T-helper 2 cell (primary cell): ENCODE measurements at regions not wholly inside any gene's neighbourhood (a gene's known extent, or its start where the extent isn't known, plus 50 kb on each side); places are given as distances from the start of the nearest gene placed in this dataset.
"Not testable (repeated sequence)": the region's sequence is repeated elsewhere in the genome, so short reads cannot be mapped to it uniquely, and the experiment has no call there.

ENCODE experiments used
- DNase-seq, 5 experiments: peaks; one replicate each; pipeline versions ENCODE4 v3.0.0 to v3.0.0-alpha.2; 2012 to 2022

DNA sequence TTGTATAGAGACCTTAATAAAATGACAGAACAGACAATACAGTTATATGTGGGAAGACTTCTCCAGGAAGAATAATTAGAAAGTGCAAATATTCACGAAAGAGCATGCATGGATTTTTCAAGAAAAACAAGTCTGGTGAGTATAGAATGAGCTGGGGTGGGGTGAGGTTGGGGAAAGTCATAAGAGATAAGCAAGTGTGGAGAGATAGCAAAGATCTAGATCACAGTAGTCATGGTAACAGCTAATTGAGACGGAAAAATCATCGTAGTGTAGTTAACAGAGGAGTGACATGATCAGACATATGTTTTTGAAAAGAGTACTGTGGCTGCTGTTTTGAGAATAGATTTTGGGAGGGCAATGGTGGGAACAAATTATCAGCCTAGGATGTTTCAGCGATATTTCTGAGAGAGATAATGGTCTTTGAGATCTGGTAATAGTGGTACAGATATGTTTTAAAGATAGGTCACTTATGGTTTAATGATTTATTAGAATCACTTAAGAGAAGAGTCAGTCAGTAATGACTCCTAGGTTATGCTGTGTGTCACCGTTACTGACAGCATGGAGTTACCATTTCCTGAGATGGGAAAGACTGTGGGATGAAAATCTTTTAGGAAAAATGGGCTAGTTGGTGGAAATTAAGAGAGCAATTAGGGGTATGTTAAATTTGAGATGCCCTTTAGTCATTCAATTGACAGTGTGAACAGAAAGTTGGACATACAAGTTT, 248.5 kb upstream of the SLC8A1 start:
- DNase-seq = no peak

DNA sequence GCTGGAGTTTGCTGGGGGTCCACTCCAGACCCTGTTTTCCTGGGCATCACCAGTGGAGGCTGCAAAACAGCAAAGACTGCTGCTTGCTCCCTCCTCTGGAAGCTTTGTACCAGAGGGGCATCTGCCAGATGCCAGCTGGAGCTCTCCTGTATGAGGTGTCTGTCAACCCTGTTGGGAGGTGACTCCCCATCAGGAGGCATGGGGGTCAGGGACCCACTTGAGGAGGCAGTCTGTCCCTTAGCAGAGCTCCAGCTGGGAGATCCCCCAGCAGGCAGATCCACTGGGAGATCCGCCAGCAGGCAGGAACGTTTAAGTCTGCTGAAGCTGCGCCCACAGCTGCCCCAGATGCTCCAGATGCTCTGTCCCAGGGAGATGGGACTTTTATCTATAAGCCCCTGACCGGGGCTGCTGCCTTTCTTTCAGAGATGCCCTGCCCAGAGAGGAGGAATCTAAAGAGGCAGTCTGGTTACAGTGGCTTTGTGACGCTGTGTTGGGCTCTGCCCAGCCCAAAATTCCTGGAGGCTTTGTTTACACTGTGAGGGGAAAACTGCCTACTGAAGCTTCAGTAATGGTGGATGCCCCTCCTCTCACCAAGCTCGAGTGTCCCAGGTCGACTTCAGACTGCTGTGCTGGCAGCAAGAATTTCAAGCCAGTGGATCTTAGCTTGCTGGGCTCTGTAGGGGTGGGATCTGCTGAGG, 260.5 kb upstream of the SLC8A1 start:
- DNase-seq = not testable (repeated sequence)

DNA sequence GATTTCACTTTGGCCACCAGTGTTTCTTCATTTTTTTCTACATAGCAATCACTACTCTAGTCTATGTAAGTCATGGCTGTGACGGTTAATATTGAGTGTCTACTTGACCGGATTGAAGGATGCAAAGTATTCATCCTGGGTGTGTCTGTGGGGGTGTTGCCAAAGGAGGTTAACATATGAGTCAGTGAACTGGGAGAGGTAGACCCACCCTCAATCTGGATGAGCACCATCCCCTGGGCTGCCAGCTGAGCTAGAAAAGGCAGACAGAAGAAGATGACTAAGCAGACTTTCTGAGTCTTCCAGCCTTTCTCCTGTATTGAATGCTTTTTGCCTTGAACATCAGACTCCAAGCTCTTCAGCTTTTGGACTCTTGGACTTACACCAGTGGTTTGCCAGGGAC, 265.0 kb upstream of the SLC8A1 start:
- no peak for DNase-seq

DNA sequence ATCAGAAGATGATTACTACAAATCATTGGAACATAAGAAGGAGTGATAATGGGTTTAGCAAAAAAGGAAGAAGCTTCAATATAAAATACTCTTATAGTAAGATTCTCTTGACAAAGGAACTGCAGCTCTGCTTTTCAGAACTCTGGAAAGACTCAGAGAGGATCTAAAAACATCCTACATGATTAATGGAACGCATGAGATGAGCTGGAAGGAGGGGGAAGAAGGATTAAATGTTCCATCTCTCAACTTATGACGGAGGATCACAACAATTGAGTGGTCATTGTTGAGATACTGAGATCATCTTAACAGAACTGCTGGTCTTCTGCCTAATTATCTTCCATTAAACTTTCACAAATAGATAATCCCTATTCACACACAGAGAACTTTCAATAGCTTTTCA, 267.5 kb upstream of the SLC8A1 start:
- DNase-seq = no peak

DNA sequence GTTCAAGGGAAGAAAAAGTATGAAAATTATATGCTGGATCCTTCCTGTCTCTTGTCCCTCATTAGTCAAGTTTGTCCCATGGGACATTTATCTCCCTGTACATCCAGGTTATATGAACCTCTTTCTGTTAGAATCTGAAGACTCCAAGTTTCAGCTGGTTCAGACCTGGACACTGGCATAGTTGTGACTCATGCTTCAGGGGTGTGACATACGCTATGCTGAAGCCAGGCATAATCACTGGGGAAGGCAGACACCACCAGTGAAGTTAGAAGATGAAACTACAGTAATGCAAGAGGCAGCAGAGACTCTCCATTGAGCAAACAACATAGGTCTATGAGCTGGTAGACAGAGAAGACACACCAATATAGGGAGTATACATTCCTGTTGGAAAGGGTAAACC, 269.7 kb upstream of the SLC8A1 start:
- DNase-seq = no peak

DNA sequence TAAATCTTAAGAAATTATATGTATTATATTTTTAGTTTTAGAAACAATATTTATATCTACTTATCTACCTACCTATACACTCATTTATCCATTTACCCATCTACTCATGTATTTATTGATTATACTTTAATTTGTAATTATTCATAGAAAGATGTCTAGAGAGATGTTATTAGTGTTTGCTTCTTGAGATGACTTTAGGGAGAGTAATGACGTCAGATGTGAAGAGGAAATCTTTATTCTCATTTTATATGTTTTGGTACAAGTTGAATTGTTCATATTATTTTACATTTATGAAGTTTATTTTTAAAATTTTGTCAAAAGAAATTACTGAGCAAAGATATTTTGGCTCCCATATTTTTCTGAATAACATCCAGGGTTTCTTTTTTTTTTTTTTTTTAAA, 271.3 kb upstream of the SLC8A1 start:
- DNase-seq = no peak

DNA sequence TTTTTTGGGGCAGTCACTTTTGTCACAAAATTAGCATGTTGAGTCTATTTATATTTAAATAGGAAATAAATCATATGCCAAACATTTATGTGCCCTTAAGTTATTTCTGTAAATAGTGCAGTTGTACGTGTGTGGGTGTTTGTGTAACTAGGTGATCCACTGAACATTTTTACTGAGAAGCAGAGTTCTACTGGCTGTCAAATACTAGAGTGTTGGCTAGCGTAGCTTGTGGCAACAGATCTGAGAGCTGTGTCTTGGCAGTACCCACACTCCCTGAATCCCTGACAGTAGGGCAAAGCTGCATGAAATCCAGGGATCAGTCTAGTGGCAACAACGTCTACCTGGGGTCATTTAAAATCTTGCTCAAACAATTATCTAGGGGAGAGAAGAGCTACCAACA, 273.1 kb upstream of the SLC8A1 start:
- DNase-seq = no peak

DNA sequence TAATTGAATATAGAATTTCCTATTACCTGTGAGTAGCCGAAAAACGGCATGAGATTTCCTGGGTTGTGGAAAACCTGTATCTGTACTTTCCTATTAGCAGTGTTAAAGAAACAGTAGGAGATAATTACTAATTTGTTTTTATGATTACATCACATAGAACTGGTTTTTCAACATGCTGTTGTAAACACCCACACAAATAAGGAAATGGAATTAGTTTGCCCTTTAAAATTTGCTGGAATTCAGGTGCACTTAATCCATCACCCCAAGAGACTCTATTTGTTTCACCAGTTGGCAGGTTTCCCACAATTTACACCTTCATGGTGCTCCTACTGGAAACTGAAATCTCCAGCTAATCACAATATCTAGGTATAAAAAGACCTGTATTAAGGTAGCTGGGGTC, 274.1 kb upstream of the SLC8A1 start:
- DNase-seq = no peak

DNA sequence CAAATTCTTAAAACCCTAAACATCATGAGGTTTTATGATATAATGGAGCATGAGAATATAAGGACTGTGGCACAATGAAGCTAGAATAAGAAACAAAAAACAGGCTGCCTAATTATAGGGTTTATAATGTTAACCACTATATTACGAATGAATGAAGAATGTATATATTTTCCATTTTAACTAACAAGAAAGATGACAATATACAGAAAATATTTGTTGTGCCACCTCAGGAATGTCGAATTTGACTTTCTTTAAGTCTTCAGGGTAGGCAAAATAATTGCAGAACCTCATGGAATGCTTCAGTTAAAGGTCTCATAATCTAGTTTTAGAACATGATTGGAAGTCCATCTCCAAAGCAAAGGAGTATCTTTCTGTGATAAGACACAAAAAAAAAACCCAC, 282.9 kb upstream of the SLC8A1 start:
- no peak for DNase-seq

DNA sequence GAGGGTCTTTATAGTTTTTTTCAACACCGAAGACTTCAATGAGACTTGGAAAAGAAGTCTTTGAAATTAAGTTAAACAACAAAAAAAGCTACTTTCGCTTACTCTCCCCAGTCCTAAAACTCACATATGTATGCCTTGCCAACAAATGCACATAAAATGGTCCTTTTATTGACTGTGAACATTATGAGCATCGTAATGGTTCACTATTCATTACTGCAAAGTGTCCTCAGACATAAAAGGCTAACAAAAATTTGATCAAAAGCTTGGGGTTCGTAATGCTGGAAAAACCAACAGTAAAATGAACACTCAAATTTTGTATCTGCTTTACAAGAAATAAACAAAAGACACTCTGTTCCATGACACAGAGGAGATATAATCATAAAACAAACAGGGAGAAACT, 285.3 kb upstream of the SLC8A1 start:
- DNase-seq = no peak

DNA sequence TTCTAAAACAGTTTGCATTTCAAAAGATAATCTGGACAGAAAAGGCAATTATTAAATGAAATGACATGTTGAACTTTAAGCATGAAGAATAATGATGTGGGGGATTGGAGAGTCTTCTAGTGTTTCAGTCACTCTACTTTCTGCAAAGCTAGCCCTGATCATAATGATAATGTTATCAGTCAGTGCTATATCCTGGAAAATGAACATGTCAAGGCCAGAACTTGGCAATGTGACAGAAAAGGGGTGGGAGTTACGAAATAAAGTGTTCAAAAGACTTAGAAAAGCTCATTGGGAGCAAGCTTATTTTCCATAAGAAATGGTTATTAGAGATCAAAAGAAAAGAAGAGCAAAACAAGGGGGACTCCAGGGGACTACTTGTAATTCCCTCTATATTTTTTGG, 288.5 kb upstream of the SLC8A1 start:
- no peak for DNase-seq

DNA sequence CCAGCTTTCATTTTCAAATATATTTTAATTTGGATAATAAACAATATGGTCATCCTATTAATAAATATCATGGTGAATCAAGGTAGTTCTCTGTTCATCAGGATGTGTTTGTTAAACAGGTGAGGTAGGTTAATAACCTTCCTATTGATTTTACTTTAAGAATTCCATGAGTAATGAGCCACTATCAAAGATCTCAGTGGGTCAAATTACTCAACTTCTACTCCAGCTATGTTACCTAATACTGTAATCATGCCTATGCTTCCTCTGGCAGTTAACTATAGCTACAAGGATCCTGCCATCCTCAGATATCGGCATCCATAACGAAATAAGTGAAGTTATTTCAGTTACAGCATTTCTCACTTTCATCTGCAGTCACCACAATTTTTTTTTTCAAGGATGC, 289.6 kb upstream of the SLC8A1 start:
- DNase-seq = no peak

DNA sequence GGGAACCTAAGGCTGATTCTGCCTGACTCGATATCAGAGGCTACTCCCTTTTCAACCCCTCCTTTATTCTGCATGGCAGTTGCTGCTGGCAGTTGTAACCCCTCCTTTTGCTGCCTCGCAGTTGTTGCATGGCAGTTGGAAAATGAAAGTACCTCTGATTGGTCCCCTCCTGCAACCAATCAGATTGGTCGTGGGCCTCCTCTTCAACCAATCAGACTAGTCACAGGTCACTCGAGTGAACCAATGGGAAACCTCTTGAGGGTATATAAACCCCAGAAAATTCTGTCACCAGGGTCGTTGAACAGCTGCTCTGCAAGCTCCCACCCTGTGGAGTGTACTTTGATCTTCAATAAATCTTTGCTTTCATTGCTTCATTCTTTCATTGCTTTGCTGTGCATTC, 294.3 kb upstream of the SLC8A1 start:
- peak in 1 of 5 experiments; percentile 12 for DNase-seq

DNA sequence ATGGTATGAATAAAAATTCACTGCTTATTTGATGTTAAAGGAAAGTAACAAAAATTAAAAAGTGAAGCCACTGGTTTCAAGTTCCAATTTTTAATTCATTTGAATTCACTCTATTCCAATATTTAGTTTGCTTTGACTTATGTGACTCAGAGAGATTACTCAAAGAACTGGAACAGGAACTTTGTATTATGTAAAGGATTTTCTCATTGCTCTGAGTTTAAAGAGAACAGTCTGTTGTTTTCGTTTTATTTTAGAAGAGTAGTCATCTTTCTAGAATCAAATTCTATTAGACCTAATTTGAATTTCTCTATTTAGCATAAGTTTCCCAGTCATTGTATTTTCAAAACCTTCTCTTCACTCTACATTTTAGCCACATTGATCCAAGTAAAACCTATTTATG, 300.1 kb upstream of the SLC8A1 start:
- DNase-seq = no peak

DNA sequence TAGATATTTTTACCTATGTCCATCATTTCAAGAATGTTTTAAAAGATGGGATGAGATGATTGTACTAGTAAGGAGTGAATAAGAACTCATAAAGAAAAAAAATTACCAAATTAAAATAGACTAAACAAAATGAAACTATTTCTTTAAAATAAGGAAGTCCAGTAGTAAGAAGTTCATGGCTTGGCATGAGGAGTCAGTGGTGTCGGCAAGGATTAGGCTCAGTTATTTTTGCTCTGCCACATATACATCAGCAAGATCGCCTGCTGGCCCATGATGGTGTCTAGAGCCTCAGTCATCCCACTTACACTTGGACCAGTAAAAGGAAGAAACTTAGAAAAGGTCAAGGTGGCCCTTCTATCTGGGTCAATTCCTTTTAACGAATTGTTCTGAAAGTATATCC, 300.9 kb upstream of the SLC8A1 start:
- DNase-seq = no peak

DNA sequence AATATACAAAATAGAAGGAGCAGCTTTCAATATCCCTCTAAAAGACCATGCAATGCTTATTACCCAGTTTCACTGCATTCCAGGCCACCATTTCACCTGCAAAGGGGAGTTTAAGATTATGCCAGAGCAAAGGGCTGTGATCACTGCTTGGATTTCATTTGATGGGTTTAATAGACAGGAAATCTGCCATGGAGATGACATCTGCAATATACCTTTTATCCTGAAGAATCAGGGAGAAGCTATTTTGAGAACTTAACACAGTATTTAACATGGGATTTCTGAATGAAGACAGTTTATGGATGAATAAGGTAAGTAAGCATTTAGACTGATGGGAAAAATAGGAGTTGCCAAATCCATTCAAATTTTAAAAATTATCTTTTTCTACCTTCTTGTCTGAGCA, 303.0 kb upstream of the SLC8A1 start:
- DNase-seq = no peak

DNA sequence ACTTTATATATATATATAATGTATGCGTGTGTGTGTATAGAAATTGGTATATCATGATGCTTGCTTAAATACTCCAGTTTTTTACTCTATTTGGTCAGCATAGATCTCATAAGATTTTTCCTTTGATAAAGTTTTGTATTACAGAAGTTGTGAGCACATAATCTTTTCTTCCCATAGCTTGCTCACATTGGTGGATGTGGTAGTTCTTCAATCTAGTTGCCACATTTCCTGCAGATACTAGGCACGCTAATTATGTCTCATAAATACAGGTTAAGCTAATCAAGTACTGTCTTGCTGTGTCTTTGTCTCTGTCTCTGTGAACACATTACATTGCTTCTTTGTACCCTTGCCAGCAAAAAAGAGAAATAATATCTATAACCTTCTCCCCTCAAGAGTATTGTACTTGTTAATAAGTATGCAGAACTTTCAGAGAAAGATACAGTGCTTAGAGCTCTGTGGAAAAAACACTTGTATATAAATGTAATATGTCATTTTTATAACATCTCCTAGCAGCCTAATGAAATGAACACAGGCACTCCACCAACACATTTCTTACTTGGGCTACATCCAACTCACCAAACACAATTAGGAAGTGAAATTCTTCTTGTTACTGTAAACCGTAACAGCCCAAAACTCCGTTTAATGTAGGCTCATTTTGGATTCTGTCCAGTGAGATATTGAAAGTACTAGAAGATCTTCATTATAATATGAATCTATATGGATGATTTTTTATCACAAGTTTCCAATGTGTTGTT, 306.7 kb upstream of the SLC8A1 start:
- no peak for DNase-seq

DNA sequence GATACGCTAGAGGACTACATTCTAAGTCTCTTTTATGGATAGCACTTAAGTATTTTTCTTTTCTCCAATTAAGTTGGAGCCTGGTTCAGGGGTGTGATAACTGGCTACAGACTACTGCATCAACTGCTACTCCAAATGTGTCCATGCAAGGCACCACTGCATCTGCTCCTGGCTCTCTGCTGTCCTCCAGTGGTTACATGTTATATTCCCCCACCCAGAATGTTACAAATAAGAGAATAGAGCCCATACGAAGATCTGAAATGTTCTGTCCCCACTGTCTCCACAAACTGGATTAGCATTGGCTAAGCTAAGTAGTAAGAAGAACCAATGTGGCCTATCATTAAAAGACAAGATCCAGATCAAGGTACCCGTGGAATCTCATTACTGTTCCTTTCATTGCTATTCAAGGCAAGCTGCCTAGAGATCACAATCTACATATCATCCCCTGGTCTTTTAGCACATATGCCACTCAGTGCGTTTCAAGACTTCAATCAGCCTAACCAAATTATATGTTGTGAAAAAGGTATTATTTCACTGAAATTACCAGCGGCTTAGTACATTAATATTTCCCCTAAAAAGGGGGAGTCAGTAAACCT, 308.3 kb upstream of the SLC8A1 start:
- DNase-seq = peak in 1 of 5 experiments; percentile 5

DNA sequence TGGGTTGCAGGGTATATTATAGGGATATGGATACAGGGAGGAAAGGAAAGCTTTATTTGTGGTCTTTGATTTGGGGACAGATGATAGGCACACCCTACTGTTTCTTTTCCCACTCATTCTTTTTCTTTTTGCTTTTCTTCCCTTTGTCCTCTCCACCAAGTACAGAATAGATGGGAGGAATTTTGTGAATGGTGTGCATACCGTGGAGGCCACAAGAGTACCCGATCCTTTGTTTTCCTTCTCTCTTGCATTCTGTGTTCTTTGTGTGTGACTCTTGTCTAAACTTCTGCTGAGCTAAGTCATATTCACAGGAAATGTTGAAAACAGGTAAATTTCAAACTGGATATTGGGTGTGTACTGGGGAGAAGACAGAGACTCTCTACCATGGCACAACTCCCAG, 321.4 kb upstream of the SLC8A1 start:
- DNase-seq = no peak

DNA sequence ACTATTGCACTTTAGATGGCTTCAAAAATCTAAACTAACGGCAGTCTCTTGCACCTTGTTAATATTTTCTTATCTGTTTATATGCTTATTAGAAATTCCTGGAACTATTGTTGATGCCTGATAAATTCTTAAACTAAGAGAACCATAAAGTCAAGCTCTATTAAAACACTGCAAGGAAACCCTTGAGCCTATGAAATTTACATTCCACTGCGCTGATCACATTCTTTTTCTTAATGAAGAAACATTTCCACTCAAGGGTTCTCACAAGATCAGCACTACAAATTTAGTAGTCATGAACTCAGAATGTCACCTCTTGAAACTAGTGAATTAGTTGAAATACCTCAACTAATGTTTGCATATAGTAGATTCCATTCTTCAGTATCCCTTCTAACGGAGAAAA, 331.8 kb upstream of the SLC8A1 start:
- DNase-seq = no peak

DNA sequence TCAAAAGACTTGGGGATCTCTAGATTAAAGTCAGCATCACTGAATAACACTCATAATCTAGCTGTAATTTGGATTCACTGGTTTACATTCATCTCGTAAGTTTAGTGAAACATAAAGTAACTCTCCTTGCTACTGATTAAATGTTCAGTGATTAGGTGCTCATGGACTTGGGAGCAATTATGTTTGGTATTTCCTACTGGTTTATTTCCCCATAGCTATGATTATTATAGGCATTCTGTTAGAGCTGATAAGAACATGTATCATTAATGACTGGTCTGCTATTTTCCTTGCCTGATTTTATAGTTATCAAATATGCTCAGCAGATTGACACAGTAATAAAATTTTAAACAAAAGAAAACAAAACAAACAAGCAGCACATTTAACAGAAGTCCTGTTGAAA, 334.7 kb upstream of the SLC8A1 start:
- no peak for DNase-seq

DNA sequence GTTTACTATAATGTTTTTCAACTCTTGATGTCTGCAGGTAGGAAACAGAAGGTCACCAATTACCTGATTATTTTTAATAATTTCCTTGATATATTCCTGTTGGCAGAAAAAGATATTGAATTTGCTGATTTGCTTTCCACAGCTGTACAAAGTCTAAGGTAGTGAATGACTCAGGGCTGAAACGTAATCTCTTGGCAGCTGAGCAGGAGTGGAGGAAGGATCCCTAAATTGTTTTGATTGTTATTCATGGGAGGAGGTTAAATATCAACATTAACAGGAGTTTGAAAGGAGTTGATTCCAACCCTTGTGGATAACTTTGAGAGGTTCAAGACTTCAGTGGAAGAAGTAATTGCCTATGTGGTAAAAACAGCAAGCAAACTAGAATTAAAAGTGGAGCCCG, 345.2 kb upstream of the SLC8A1 start:
- DNase-seq = no peak

DNA sequence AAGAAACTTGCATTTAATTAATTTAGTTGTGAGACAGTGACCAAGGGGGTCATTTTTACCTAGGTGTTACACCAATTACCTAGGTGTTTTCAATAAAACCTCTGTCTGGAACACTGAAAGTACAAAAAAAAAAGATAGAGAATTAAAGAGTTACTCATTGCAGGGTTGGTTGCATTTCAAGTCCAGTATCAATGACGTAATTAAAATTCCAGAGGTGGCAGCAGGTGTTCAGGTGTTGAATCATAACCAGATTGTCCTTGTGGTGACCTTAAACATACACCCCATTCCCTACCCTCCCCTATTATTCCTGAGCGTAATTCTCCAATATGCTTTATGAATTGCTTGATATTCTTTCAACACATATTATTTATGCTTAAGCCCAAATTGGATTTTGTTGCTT, 352.0 kb upstream of the SLC8A1 start:
- DNase-seq = no peak

DNA sequence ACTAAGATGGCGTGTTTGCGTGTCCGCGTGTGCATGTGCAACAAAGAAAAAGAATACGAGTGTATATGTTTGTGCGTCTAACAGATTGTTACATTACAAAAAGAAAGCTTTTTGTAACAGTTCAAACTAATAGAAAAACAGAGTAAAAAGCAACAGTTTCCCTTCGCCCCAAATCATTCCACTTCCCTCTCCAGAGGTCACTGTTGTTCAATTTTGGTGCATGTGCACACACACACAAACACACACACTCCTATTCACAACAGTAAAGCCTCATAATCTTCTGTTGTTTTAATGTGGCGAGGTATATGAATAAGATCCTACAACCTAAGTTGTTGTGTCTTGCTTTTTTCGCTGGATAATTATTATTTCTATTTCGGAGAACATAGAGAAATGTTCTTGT, 357.3 kb upstream of the SLC8A1 start:
- no peak for DNase-seq
